NCI-H128 (cell line): ENCODE measurements at regions not wholly inside any gene's neighbourhood (a gene's known extent, or its start where the extent isn't known, plus 50 kb on each side); places are given as distances from the start of the nearest gene placed in this dataset.
"Not testable (repeated sequence)": the region's sequence is repeated elsewhere in the genome, so short reads cannot be mapped to it uniquely, and the experiment has no call there.

ENCODE experiments used
- DNase-seq: peaks from one replicate; lab custom pipeline; 2025; ENCODE audit not compliant: unreplicated experiment; lab: John Stamatoyannopoulos, UW

- DNase-seq: no peak
Observed at GRCh38 chr21:23822760-23823159, 1784.5 kb downstream of the MRPL39 start.

- DNase-seq: no peak
Observed at GRCh38 chr21:23817337-23817736, 1789.9 kb downstream of the MRPL39 start.

GRCh38 chr21:23812485-23812884 is 1794.8 kb downstream of the MRPL39 start:
- DNase-seq: no peak

DNA sequence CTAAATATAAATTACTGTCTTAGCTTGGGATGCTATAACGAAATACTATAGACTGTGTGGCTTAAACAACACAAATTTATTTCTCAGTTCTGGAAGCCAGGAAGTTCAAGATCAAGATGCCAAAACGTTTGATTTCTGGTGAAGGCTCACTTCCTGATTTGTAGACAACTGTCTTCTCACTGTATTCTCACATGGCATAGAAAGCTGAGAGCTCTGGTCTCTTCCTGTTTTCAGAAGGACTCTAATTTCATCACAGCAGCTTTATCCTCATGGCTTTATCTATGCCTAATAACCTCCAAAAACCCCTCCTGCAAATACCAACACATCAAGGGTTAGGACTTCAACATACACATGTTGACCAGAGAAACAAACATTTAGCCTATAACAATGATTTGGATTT is 1795.5 kb downstream of the MRPL39 start:
- DNase-seq: no peak

GRCh38 chr21:23809573-23809972 is 1797.7 kb downstream of the MRPL39 start:
- DNase-seq: no peak

DNA sequence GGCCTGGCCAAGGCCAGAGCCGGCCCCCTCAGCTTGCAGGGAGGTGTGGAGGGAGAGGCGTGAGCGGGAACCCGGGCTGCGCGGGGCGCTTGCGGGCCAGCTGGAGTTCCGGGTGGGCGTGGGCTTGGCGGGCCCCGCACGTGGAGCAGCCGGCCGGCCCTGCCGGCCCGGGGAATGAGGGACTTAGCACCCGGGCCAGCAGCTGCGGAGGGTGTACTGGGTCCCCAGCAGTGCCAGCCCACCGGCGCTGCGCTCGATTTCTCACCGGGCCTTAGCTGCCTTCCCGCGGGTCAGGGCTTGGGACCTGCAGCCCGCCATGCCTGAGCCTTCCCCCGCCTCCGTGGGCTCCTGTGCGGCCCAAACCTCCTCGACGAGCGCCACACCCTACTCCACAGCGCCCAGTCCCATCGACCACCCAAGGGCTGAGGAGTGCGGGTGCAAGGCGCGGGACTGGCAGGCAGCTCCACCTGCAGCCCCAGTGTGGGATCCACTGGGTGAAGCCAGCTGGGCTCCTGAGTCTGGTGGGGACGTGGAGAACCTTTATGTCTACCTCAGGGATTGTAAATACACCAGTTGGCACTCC is 1800.2 kb downstream of the MRPL39 start:
- DNase-seq: not testable (repeated sequence)

- no peak for DNase-seq
Observed at GRCh38 chr21:23804866-23805265, 1802.4 kb downstream of the MRPL39 start.

- no peak for DNase-seq
Observed at GRCh38 chr21:23801292-23801691, 1806.0 kb downstream of the MRPL39 start.

DNA sequence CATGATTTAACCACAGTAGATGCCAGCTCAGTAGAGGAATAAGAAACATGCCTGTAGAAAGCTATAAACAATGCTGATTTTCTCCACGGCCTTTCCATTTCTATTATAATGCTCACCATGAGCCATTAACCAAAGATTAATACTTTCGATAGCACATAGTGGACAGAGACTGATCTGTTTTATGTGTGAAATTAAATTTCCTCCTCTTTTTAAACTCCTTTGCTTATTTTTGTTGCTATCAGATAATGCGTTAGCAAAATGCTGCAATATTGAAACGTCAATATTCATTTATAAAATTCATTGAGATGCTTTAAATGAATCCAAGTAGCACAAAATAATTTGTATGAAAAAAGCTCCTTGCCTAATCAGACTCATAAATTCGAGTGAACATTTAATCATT is 1807.9 kb downstream of the MRPL39 start:
- DNase-seq: no peak

- no peak for DNase-seq
Observed at GRCh38 chr21:23792300-23792699, 1815.0 kb downstream of the MRPL39 start.

DNA sequence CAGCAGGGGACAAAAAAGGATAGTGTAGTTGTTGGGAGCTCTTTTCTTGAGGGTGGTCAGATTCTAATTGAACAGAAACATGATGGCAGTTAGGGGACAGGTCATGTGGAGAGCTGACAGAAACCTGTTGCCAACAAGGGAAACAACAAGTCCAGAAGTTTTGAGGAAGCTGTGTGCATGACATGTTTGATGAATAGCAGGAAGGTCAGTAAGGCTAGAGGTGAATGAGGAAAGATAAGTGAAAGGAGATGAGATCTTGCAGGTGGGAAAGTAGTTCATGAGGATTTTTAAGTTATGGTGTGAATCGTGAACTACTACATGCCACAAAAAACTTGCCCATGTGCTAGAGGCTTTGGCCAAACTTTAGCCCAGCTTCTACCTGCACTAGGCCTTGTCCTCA is 1817.4 kb downstream of the MRPL39 start:
- no peak for DNase-seq

DNA sequence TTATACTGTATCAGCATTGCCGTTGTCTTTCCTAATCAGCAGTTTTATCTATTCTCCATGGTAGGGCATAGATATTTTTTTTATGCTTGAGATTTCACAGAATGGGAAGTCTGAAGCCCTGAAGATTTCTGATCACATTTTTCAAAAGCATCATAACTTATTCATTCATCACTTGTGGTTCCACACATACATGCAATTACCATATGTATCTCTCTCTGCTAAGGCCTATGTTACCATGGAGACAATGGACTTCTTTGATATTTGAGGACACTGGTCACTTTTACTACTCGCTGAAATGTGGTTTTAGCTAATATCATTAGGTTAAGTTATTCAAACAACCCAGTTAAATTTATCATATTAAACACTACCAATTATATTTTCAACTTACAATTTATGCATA is 1827.0 kb downstream of the MRPL39 start:
- DNase-seq: no peak

GRCh38 chr21:23743821-23744220 is 1863.5 kb downstream of the MRPL39 start:
- DNase-seq: no peak

GRCh38 chr21:23740463-23740862 is 1866.8 kb downstream of the MRPL39 start:
- no peak for DNase-seq

DNA sequence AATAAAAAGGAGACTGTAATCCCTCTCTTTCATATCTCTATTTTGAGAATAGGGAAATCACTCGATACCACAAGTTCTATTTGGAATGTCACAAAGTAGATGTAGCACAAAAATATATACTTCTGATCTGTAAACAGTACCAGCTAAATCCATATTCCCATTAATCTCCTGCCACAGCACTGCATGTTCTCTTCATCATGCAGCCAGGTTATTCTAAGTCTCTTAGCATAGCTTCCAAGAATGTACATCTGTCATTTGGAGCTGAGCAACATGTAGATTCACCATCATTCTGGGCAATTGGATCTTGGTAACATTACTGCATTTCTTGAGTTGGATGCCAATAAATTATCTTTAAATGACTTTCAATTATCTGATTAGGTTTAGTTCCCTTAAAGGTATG is 1874.5 kb downstream of the MRPL39 start:
- DNase-seq: no peak

DNA sequence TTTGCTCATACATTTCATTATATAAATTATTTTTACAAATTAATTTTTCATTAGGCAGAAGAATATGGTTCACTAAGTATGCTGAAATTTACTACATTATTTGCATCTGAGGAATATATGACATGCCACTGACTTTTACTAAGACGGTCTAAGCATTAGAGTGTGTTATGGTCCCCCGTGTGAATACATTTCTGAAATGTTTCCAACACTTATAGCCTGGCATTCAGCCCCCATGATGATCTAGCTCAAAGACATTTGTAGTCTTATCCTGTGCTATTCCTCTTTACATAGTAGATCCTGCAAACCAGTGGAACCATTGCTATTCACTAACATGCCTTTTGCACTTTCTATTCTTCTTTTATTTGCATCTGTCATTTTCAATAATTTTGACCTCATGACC is 1878.0 kb downstream of the MRPL39 start:
- no peak for DNase-seq

GRCh38 chr21:23725576-23725975 is 1881.7 kb downstream of the MRPL39 start:
- DNase-seq: no peak

DNA sequence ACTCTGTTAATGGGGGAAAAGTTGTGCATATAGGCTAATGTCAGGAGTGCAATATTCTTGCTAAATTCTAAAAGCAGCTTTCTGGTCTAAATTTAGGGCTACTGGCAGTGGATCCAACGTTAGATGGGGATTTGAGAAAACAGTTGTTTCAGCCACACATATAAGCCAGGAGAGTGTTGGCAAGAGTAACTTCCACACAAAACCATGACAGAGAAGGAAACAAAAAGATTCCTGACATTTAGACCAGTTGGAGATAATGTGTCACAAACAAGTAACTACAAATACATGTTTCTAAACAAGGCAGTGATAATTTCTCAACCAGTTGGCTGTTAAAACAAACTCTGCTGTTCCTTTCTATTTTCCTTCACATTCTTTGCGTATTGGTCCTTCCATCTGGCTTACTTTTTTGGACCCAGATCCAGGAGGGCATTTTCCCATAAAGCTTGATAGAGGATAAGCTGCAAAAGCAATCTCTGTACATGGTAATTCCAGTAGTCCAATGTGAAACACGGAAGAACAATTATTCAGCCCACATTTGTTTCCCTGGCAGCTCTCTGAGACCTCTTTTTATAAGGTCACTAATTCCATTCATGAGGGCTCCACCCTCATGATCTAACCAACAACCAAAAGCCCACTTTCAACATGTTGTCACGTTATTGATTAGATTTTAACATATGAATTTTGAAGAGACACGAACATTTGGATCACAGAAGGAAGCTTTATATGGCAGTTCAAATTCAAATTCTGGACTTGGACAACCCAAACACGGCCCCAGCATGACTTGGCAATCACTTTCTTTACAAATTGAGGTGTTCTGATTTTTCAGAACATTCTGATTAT is 1888.6 kb downstream of the MRPL39 start:
- DNase-seq: no peak

DNA sequence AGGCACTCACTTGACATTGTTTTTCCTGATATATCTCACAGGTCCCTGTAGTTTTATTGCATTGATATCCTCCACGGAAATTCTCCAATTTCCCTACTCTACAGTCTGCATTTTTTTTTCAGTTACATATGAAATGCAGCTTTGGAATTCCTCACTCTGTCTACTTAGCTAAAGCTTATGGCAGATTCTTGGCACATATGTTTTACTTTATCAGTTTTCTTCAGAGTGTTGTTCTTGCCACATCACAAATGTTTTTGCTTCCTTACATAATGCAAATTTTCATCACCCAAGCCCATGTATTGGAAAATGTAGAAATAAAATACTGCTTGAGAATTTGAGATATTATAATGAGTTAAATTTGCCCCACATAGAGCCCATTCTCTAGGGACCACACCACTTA is 1895.1 kb downstream of the MRPL39 start:
- DNase-seq: no peak

DNA sequence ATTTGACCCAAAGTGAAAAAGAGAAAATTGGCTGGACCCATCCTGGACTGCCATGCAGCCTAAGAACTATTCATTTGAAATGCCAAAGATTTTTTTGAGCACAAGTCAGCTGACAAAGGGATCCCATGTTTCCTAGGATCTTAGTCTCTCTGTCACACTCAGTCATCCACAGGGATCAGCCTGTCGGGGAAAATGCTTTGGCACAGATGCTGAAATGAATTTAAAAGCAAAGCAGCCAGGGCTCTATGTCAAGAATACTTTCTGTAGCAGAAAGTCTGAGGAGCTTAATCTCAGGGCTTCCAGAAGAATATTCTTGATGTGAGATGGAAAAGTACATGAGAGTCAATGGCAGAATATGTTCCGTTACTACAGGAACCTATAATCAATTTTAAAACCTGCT is 1900.8 kb downstream of the MRPL39 start:
- DNase-seq: no peak

- no peak for DNase-seq
Observed at GRCh38 chr21:23699402-23699801, 1907.9 kb downstream of the MRPL39 start.

DNA sequence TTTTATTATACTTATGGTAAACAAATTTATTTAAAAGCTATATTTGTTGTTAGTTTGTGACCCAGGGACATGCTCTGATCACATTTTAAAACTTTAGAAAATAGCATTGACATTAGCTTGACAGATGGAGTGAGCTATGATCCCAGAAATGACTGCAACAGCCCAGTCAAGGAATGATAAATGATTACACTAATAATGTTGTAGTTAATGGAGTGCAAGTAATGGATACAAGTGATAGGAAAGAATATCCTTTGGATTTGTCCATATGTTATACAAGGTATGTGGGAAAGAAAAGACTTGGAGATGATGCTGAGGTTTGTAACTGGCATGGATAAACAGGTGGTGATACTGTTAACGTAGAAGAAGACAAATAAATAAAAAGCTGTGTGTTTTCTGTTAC is 1908.7 kb downstream of the MRPL39 start:
- no peak for DNase-seq

DNA sequence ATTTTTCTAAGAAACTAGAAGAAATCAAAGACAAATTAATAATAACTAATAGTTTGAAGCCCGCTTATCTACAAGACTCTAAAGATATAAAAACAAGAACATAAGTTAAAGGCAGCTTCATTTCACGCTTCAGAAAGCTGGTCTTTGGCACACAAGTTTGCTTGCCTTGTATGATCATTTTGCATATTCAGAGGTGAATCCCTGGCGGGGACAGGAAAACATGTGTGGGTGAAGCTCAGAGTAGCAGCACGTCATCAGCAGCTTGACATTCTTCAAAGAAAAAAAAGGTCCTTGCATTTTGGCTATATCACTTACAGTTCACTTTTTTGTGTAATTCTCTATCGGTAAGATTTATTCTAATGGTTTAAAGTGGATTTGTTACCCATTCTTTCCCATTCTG is 1911.8 kb downstream of the MRPL39 start:
- no peak for DNase-seq
